Aorta (tissue), 5 donors: ENCODE measurements at regions not wholly inside any gene's neighbourhood (a gene's known extent, or its start where the extent isn't known, plus 50 kb on each side); places are given as distances from the start of the nearest gene placed in this dataset.

Experiments used
- ATAC-seq: fragments of 200-7000 bp; cut with Tn5 transposase; one replicate; pipeline ENCODE4 v1.9.1; 2022; ENCODE audit warnings: moderate library complexity; ENCODE audit not compliant: low FRiP score
- DNase-seq, 2 donors: peaks; one replicate each; pipeline ENCODE4 v3.0.0-alpha.2; 2020
- H3K27ac ChIP-seq, 2 donors: one replicate each; pipeline ENCODE4 v1.5.1; 2013; ENCODE audit warnings: low read length in 2 of 2, mild to moderate bottlenecking in 2 of 2, moderate library complexity in 2 of 2, control low read depth in 1 of 2, inconsistent platforms in 1 of 2, low read depth in 1 of 2
- H3K27me3 ChIP-seq, 2 donors: one replicate each; pipeline ENCODE4 v1.6.1; 2013; ENCODE audit warnings: control low read depth in 1 of 2, low read length in 1 of 2, mild to moderate bottlenecking in 1 of 2, moderate library complexity in 1 of 2; ENCODE audit not compliant: insufficient read depth in 2 of 2, control insufficient read depth in 1 of 2
- H3K36me3 ChIP-seq, 2 donors: one replicate each; pipeline ENCODE4 v1.6.1; 2013; ENCODE audit warnings: control low read depth in 1 of 2, low read length in 1 of 2, mild to moderate bottlenecking in 1 of 2; ENCODE audit not compliant: insufficient read depth in 2 of 2, control insufficient read depth in 1 of 2
- H3K4me1 ChIP-seq, 2 donors: one replicate each; pipeline ENCODE4 v1.6.1; 2013; ENCODE audit warnings: low read length in 2 of 2, control low read depth in 1 of 2, mild to moderate bottlenecking in 1 of 2, moderate library complexity in 1 of 2; ENCODE audit not compliant: insufficient read depth in 2 of 2, control insufficient read depth in 1 of 2
- H3K4me3 ChIP-seq, 2 donors: one replicate each; pipeline ENCODE4 v1.5.1; 2013; ENCODE audit warnings: low read length in 2 of 2, control low read depth in 1 of 2, mild to moderate bottlenecking in 1 of 2
- H3K9me3 ChIP-seq: one replicate; pipeline ENCODE4 v1.6.1; 2013; ENCODE audit warnings: mild to moderate bottlenecking, low read length; ENCODE audit not compliant: control insufficient read depth
- WGBS, 2 donors: extraction: QIAGEN DNeasy Blood & Tissue Kit; methylation state at CpG; one replicate each; pipeline ENCODE4 v1.1.7; 2013; 5-methylcytosine and 5-hydroxymethylcytosine counted together
- intact Hi-C, 2 donors: fragments of 100-400 bp; cut with DNase I; formaldehyde crosslinking; loops; one replicate each; pipeline versions ENCODE4 v1.14.2 to v1.15.0; 2022
- donor health status: healthy with polysubstance abuse.
- donor health status: Bipolar disorder and iron deficiency.
- donor health status: DM: no; HTN: no; CAD: no.
- donor health status: DM: no; HTN: no; CAD: no.
- donor health status: DM: yes; HTN: yes; CAD: no.

- no peak overlapping the region for H3K27ac ChIP-seq
- H3K4me3 ChIP-seq, result no peak overlapping the region
- intact Hi-C loops, result no loop called here
- H3K27me3 ChIP-seq, result no peaks in the 10 kb centered on the region
- H3K36me3 ChIP-seq, result no peaks in the 10 kb centered on the region
- no peak for DNase-seq
- ATAC-seq, result no peak
- H3K4me1 ChIP-seq, result no peaks in the 10 kb centered on the region
- H3K9me3 ChIP-seq, result no peaks in the 10 kb centered on the region
- WGBS, 2 donors, result 46 to 52% methylated on average over 3 of the region's 3 CpGs
Observed at GRCh38 chr3:59531066-59531745, 481.4 kb upstream of the CFAP20DC start.

- no peaks in the 10 kb centered on the region for H3K9me3 ChIP-seq
- no peaks in the 10 kb centered on the region for H3K27me3 ChIP-seq
- WGBS, 2 donors, result 79 to 88% methylated on average over 5 of the region's 5 CpGs
- ATAC-seq (no peak), DNase-seq (no peak)
- intact Hi-C loops, result no loop called here
- no peak overlapping the region for H3K27ac ChIP-seq
- H3K36me3 ChIP-seq, result no peaks in the 10 kb centered on the region
- no peaks in the 10 kb centered on the region for H3K4me1 ChIP-seq
- H3K4me3 ChIP-seq, result no peak overlapping the region
Observed at GRCh38 chr3:59528251-59528650, 478.4 kb upstream of the CFAP20DC start.

GRCh38 chr3:59527493-59527892 lies 477.7 kb upstream of the CFAP20DC start:
- Histone ChIP-seq H3K4me1 (no peaks in the 10 kb centered on the region), H3K27ac (no peak overlapping the region), H3K36me3 (no peaks in the 10 kb centered on the region), H3K4me3 (no peak overlapping the region), H3K27me3 (no peaks in the 10 kb centered on the region), H3K9me3 (no peaks in the 10 kb centered on the region)
- intact Hi-C loops, result no loop called here
- no peak for DNase-seq
- 68 to 77% methylated on average over 3 of the region's 3 CpGs for WGBS, 2 donors
- ATAC-seq, result no peak

GRCh38 chr3:59526999-59527398 lies 477.2 kb upstream of the CFAP20DC start:
- Histone ChIP-seq H3K4me3 (no peak overlapping the region), H3K27me3 (no peaks in the 10 kb centered on the region), H3K36me3 (no peaks in the 10 kb centered on the region), H3K9me3 (no peaks in the 10 kb centered on the region), H3K27ac (no peak overlapping the region), H3K4me1 (no peaks in the 10 kb centered on the region)
- no peak for DNase-seq
- intact Hi-C loops, result no loop called here
- no peak for ATAC-seq

- H3K36me3 ChIP-seq, result no peaks in the 10 kb centered on the region
- no peak overlapping the region for H3K4me3 ChIP-seq
- no peak overlapping the region for H3K27ac ChIP-seq
- intact Hi-C loops, result no loop called here
- H3K4me1 ChIP-seq, result no peaks in the 10 kb centered on the region
- 63 to 90% methylated on average over 2 of the region's 2 CpGs for WGBS, 2 donors
- no peak for DNase-seq
- ATAC-seq, result no peak
- no peaks in the 10 kb centered on the region for H3K27me3 ChIP-seq
- H3K9me3 ChIP-seq, result no peaks in the 10 kb centered on the region
Observed at GRCh38 chr3:59522550-59522949, 472.7 kb upstream of the CFAP20DC start.

GRCh38 chr3:59519094-59519493 lies 469.3 kb upstream of the CFAP20DC start:
- DNase-seq, result no peak
- 89 to 91% methylated on average over 6 of the region's 6 CpGs for WGBS, 2 donors
- intact Hi-C loops, result no loop called here
- ATAC-seq, result no peak
- Histone ChIP-seq H3K36me3 (no peaks in the 10 kb centered on the region), H3K4me1 (no peaks in the 10 kb centered on the region), H3K9me3 (no peaks in the 10 kb centered on the region), H3K27ac (no peak overlapping the region), H3K27me3 (no peaks in the 10 kb centered on the region), H3K4me3 (no peak overlapping the region)

- Histone ChIP-seq H3K4me1 (no peaks in the 10 kb centered on the region), H3K4me3 (no peak overlapping the region), H3K27ac (no peak overlapping the region), H3K27me3 (no peaks in the 10 kb centered on the region), H3K9me3 (no peaks in the 10 kb centered on the region), H3K36me3 (no peaks in the 10 kb centered on the region)
- no peak for ATAC-seq
- 75 to 85% methylated on average over 14 of the region's 14 CpGs for WGBS, 2 donors
- intact Hi-C loops, result no loop called here
- DNase-seq, result no peak
Observed at GRCh38 chr3:59518283-59519055, 468.6 kb upstream of the CFAP20DC start.

- ATAC-seq, result no peak
- Histone ChIP-seq H3K36me3 (no peaks in the 10 kb centered on the region), H3K4me3 (no peak overlapping the region), H3K4me1 (no peaks in the 10 kb centered on the region), H3K9me3 (no peaks in the 10 kb centered on the region), H3K27me3 (no peaks in the 10 kb centered on the region), H3K27ac (no peak overlapping the region)
- 67 to 72% methylated on average over 4 of the region's 4 CpGs for WGBS, 2 donors
- intact Hi-C loops, result no loop called here
- no peak for DNase-seq
Observed at GRCh38 chr3:59517388-59517787, 467.6 kb upstream of the CFAP20DC start.

- no peaks in the 10 kb centered on the region for H3K4me1 ChIP-seq
- intact Hi-C loops, result no loop called here
Observed at GRCh38 chr3:59515966-59516365, 466.1 kb upstream of the CFAP20DC start.

More at GRCh38 chr3:59515966-59516365, 466.1 kb upstream of the CFAP20DC start:
- ATAC-seq (no peak), DNase-seq (no peak)
- no peak overlapping the region for H3K27ac ChIP-seq
- no peaks in the 10 kb centered on the region for H3K9me3 ChIP-seq
- H3K4me3 ChIP-seq, result no peak overlapping the region
- H3K27me3 ChIP-seq, result no peaks in the 10 kb centered on the region
- WGBS, 2 donors, result 69 to 77% methylated on average over 3 of the region's 3 CpGs
- H3K36me3 ChIP-seq, result no peaks in the 10 kb centered on the region
